Breast epithelium (tissue), 3 donors: ENCODE measurements at regions not wholly inside any gene's neighbourhood (a gene's known extent, or its start where the extent isn't known, plus 50 kb on each side); places are given as distances from the start of the nearest gene placed in this dataset.

Experiments
- POLR2A ChIP-seq: fragments of 450-650 bp; IDR thresholded peaks from one replicate; pipeline ENCODE4 v1.6.1; 2016; ENCODE audit warnings: antibody characterized with exemption, mild to moderate bottlenecking, moderate library complexity
- POLR2AphosphoS5 ChIP-seq, 3 donors: sonication (generic); formaldehyde crosslinking; IDR thresholded peaks; one replicate each; pipeline ENCODE4 v1.6.1; 2017; ENCODE audit warnings: antibody characterized with exemption in 3 of 3

GRCh38 chr10:56604624-56605023 lies 243.6 kb upstream of the ZWINT start:
- TF ChIP-seq POLR2A (no peak), POLR2AphosphoS5 (IDR thresholded peaks at IDR 0.05) (no peak)
